MM.1S (cell line): ENCODE measurements at regions not wholly inside any gene's neighbourhood (a gene's known extent, or its start where the extent isn't known, plus 50 kb on each side); places are given as distances from the start of the nearest gene placed in this dataset.

Experiments
- DNase-seq: peaks from one replicate; pipeline ENCODE4 v3.0.0-alpha.2; 2015
- H2AFZ ChIP-seq: fragments of 300-600 bp; sonication (generic); 2 replicates; pipeline ENCODE4 v1.6.0; 2016; ENCODE audit warnings: antibody characterized with exemption, low read length
- H3F3A ChIP-seq: fragments of 300-600 bp; sonication (generic); 2 replicates; pipeline ENCODE4 v1.6.1; 2016; ENCODE audit warnings: mild to moderate bottlenecking, antibody characterized with exemption, low read length, moderate library complexity, mixed read lengths; ENCODE audit not compliant: insufficient read depth
- H3K27ac ChIP-seq: fragments of 300-600 bp; sonication (generic); 2 replicates; pipeline ENCODE4 v1.5.1; 2016; ENCODE audit warnings: mild to moderate bottlenecking, low read length
- H3K27me3 ChIP-seq: fragments of 300-600 bp; sonication (generic); replicated peaks from 2 replicates; pipeline ENCODE4 v1.6.0; 2016; ENCODE audit warnings: low read length; ENCODE audit not compliant: insufficient read depth
- H3K36me3 ChIP-seq: fragments of 300-600 bp; sonication (generic); replicated peaks from 2 replicates; pipeline ENCODE4 v1.6.1; 2016; ENCODE audit warnings: mild to moderate bottlenecking, low read length, mixed read lengths; ENCODE audit not compliant: insufficient read depth
- H3K4me1 ChIP-seq: fragments of 300-600 bp; sonication (generic); 2 replicates; pipeline ENCODE4 v1.6.1; 2016; ENCODE audit warnings: low read length, mixed read lengths
- H3K4me2 ChIP-seq: fragments of 300-600 bp; sonication (generic); 2 replicates; pipeline ENCODE4 v1.6.0; 2016; ENCODE audit warnings: low read depth, low read length
- H3K4me3 ChIP-seq: fragments of 300-600 bp; sonication (generic); 2 replicates; pipeline ENCODE4 v1.5.1; 2016; ENCODE audit warnings: low read length, mixed read lengths
- H3K79me2 ChIP-seq: fragments of 300-600 bp; sonication (generic); 2 replicates; pipeline ENCODE4 v1.6.1; 2016; ENCODE audit warnings: mixed run types, low read length, mixed read lengths
- H3K9ac ChIP-seq: fragments of 300-600 bp; sonication (generic); 2 replicates; pipeline ENCODE4 v1.6.1; 2016; ENCODE audit warnings: low read length, mixed read lengths
- H3K9me2 ChIP-seq: fragments of 300-600 bp; sonication (generic); replicated peaks from 2 replicates; pipeline ENCODE4 v1.6.1; 2016; ENCODE audit warnings: mild to moderate bottlenecking, low read length, mixed read lengths; ENCODE audit not compliant: insufficient read depth
- H3K9me3 ChIP-seq: fragments of 300-600 bp; sonication (generic); replicated peaks from 2 replicates; pipeline ENCODE4 v1.6.1; 2016; ENCODE audit warnings: mild to moderate bottlenecking, low read length, mixed read lengths; ENCODE audit not compliant: insufficient read depth
- H4K20me1 ChIP-seq: fragments of 300-600 bp; sonication (generic); 2 replicates; pipeline ENCODE4 v1.6.1; 2016; ENCODE audit warnings: mild to moderate bottlenecking, low read length, moderate library complexity, mixed read lengths; ENCODE audit not compliant: insufficient read depth
- CTCF ChIP-seq: fragments of 300-600 bp; sonication (generic); IDR thresholded peaks from 2 replicates; pipeline ENCODE4 v1.5.1; 2016; ENCODE audit warnings: antibody characterized with exemption, low read length, mixed read lengths
- EZH2 ChIP-seq: fragments of 300-600 bp; sonication (generic); optimal IDR thresholded peaks from 2 replicates; pipeline ENCODE3; 2017; ENCODE audit warnings: low read depth, mild to moderate bottlenecking, antibody characterized with exemption, low read length, mixed read lengths
- EZH2phosphoT487 ChIP-seq: fragments of 300-600 bp; sonication (generic); IDR thresholded peaks from 2 replicates; pipeline ENCODE4 v1.6.1; 2018; ENCODE audit warnings: antibody characterized with exemption, low read length

- Histone ChIP-seq H3K36me3 (no peaks in the 10 kb centered on the region), H3K9me2 (no peaks in the 10 kb centered on the region), H3K27ac (no peak overlapping the region), H3K4me3 (no peak overlapping the region), H2AFZ (no peak overlapping the region), H3K9me3 (no peaks in the 10 kb centered on the region), H3K4me2 (no peak overlapping the region), H3K9ac (no peak overlapping the region), H3K4me1 (no peaks in the 10 kb centered on the region), H3F3A (no peaks in the 10 kb centered on the region), H3K79me2 (no peaks in the 10 kb centered on the region), H3K27me3 (no peaks in the 10 kb centered on the region), H4K20me1 (no peaks in the 10 kb centered on the region)
- TF ChIP-seq EZH2phosphoT487: no peak
- no peak for TF ChIP-seq EZH2
- no peak for TF ChIP-seq CTCF
- DNase-seq: no peak
Measured at GRCh38 chr11:11107076-11107723, 245.8 kb downstream of the CSNK2A3 start.

- no peaks in the 10 kb centered on the region for H4K20me1 ChIP-seq
- no peaks in the 10 kb centered on the region for H3K79me2 ChIP-seq
- no peaks in the 10 kb centered on the region for H3K36me3 ChIP-seq
- no peak for DNase-seq
- H2AFZ ChIP-seq: no peak overlapping the region
- no peaks in the 10 kb centered on the region for H3K27me3 ChIP-seq
- H3K4me2 ChIP-seq: no peak overlapping the region
- no peaks in the 10 kb centered on the region for H3K9me2 ChIP-seq
- H3K9me3 ChIP-seq: no peaks in the 10 kb centered on the region
- TF ChIP-seq EZH2 (no peak), CTCF (no peak), EZH2phosphoT487 (no peak)
- no peak overlapping the region for H3K27ac ChIP-seq
- no peaks in the 10 kb centered on the region for H3F3A ChIP-seq
- no peak overlapping the region for H3K9ac ChIP-seq
- H3K4me3 ChIP-seq: no peak overlapping the region
- H3K4me1 ChIP-seq: no peaks in the 10 kb centered on the region
Measured at GRCh38 chr11:11105361-11105760, 247.5 kb upstream of the ZBED5 start.

GRCh38 chr11:11095831-11096723, 238.2 kb upstream of the ZBED5 start:
- no peaks in the 10 kb centered on the region for H3K79me2 ChIP-seq
- no peak overlapping the region for H3K4me3 ChIP-seq
- no peak for DNase-seq
- no peak overlapping the region for H3K27ac ChIP-seq
- H3F3A ChIP-seq: no peaks in the 10 kb centered on the region
- H2AFZ ChIP-seq: no peak overlapping the region
- H3K36me3 ChIP-seq: no peaks in the 10 kb centered on the region
- no peaks in the 10 kb centered on the region for H3K4me1 ChIP-seq
- no peaks in the 10 kb centered on the region for H3K27me3 ChIP-seq
- no peak overlapping the region for H3K9ac ChIP-seq
- no peaks in the 10 kb centered on the region for H3K9me2 ChIP-seq
- H4K20me1 ChIP-seq: no peaks in the 10 kb centered on the region
- H3K4me2 ChIP-seq: no peak overlapping the region
- H3K9me3 ChIP-seq: no peaks in the 10 kb centered on the region
- no peak for TF ChIP-seq EZH2phosphoT487
- TF ChIP-seq EZH2: no peak
- TF ChIP-seq CTCF: no peak
